Left lung (tissue), 4 donors: ENCODE measurements at regions not wholly inside any gene's neighbourhood (a gene's known extent, or its start where the extent isn't known, plus 50 kb on each side); places are given as distances from the start of the nearest gene placed in this dataset.

Experiments
- ATAC-seq: fragments of 200-7000 bp; cut with Tn5 transposase; one replicate; pipeline ENCODE4 v1.9.1; 2020; ENCODE audit warnings: moderate library complexity
- DNase-seq, 4 donors: peaks; one replicate each; pipeline ENCODE4 v3.0.0-alpha.2; 2013 to 2020
- H3K27ac ChIP-seq, 2 donors: fragments of 200-600 bp; sonication (generic) in 1 of 2; one replicate each; pipeline versions ENCODE4 v1.5.0 to v1.8.0; 2020 to 2021
- H3K27me3 ChIP-seq, 2 donors: fragments of 200-600 bp; sonication (generic) in 1 of 2; one replicate each; pipeline versions ENCODE4 v1.5.0 to v1.8.0; 2020 to 2021
- H3K36me3 ChIP-seq, 2 donors: fragments of 200-600 bp; sonication (generic) in 1 of 2; one replicate each; pipeline versions ENCODE4 v1.5.0 to v1.8.0; 2020 to 2021
- H3K4me1 ChIP-seq, 2 donors: fragments of 200-600 bp; one replicate each; pipeline ENCODE4 v1.8.0; 2021
- H3K4me3 ChIP-seq, 2 donors: fragments of 200-600 bp; sonication (generic) in 1 of 2; one replicate each; pipeline versions ENCODE4 v1.5.0 to v1.8.0; 2020 to 2021; ENCODE audit warnings: mild to moderate bottlenecking in 1 of 2
- H3K9me3 ChIP-seq, 2 donors: fragments of 200-600 bp; sonication (generic) in 1 of 2; one replicate each; pipeline versions ENCODE4 v1.5.0 to v1.8.0; 2020 to 2021
- intact Hi-C, 2 donors: fragments of 100-400 bp; cut with DNase I; formaldehyde crosslinking; loops; one replicate each; pipeline versions ENCODE4 v1.11.2 to v1.14.2; 2022
- TF ChIP-seq, protein P1 (sequence below), 2 donors: fragments of 200-600 bp; sonication (generic) in 1 of 2; IDR thresholded peaks; one replicate each; pipeline versions ENCODE4 v1.5.0 to v1.8.0; 2021; ENCODE audit warnings: antibody characterized with exemption in 2 of 2
- donor health status: DM: no; HTN: yes; CAD: no.
- donor health status: DM: no; HTN: no; CAD: no.

- Histone ChIP-seq H3K9me3 (peaks cover 0 to 2% of the 10 kb centered on the region in 2 donors), H3K27ac (no peak overlapping the region)
- no peak for DNase-seq
Measured at GRCh38 chr3:73774645-73775044, 149.9 kb upstream of the PDZRN3 start.

GRCh38 chr3:73773233-73773632 lies 148.5 kb upstream of the PDZRN3 start:
- peaks cover 0 to 4% of the 10 kb centered on the region in 2 donors for H3K9me3 ChIP-seq
- H3K4me3 ChIP-seq = no peak overlapping the region
- H3K27ac ChIP-seq = no peak overlapping the region
- ATAC-seq (no peak), DNase-seq (no peak)
- no peaks in the 10 kb centered on the region for H3K4me1 ChIP-seq
- no peaks in the 10 kb centered on the region for H3K36me3 ChIP-seq
- TF ChIP-seq, protein P1, sequence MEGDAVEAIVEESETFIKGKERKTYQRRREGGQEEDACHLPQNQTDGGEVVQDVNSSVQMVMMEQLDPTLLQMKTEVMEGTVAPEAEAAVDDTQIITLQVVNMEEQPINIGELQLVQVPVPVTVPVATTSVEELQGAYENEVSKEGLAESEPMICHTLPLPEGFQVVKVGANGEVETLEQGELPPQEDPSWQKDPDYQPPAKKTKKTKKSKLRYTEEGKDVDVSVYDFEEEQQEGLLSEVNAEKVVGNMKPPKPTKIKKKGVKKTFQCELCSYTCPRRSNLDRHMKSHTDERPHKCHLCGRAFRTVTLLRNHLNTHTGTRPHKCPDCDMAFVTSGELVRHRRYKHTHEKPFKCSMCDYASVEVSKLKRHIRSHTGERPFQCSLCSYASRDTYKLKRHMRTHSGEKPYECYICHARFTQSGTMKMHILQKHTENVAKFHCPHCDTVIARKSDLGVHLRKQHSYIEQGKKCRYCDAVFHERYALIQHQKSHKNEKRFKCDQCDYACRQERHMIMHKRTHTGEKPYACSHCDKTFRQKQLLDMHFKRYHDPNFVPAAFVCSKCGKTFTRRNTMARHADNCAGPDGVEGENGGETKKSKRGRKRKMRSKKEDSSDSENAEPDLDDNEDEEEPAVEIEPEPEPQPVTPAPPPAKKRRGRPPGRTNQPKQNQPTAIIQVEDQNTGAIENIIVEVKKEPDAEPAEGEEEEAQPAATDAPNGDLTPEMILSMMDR (IDR thresholded peaks at IDR 0.05) = no peak
- no peaks in the 10 kb centered on the region for H3K27me3 ChIP-seq
- intact Hi-C loops = no loop called here

More at GRCh38 chr3:73774645-73775044, 149.9 kb upstream of the PDZRN3 start:
- H3K4me1 ChIP-seq = no peaks in the 10 kb centered on the region
- H3K4me3 ChIP-seq = no peak overlapping the region
- TF ChIP-seq, protein P1 (IDR thresholded peaks at IDR 0.05) = no peak
- no peaks in the 10 kb centered on the region for H3K27me3 ChIP-seq
- intact Hi-C loops = no loop called here
- ATAC-seq = no peak
- H3K36me3 ChIP-seq = no peaks in the 10 kb centered on the region

GRCh38 chr3:73772076-73772886 lies 147.5 kb upstream of the PDZRN3 start:
- H3K27ac ChIP-seq = no peak overlapping the region
- TF ChIP-seq, protein P1 (IDR thresholded peaks at IDR 0.05) = no peak
- no peak overlapping the region for H3K4me3 ChIP-seq
- no peak for ATAC-seq
- H3K27me3 ChIP-seq = no peaks in the 10 kb centered on the region
- H3K36me3 ChIP-seq = no peaks in the 10 kb centered on the region
- intact Hi-C loops = no loop called here
- no peak for DNase-seq
- H3K4me1 ChIP-seq = no peaks in the 10 kb centered on the region
- H3K9me3 ChIP-seq = peaks cover 0 to 4% of the 10 kb centered on the region in 2 donors

DNA sequence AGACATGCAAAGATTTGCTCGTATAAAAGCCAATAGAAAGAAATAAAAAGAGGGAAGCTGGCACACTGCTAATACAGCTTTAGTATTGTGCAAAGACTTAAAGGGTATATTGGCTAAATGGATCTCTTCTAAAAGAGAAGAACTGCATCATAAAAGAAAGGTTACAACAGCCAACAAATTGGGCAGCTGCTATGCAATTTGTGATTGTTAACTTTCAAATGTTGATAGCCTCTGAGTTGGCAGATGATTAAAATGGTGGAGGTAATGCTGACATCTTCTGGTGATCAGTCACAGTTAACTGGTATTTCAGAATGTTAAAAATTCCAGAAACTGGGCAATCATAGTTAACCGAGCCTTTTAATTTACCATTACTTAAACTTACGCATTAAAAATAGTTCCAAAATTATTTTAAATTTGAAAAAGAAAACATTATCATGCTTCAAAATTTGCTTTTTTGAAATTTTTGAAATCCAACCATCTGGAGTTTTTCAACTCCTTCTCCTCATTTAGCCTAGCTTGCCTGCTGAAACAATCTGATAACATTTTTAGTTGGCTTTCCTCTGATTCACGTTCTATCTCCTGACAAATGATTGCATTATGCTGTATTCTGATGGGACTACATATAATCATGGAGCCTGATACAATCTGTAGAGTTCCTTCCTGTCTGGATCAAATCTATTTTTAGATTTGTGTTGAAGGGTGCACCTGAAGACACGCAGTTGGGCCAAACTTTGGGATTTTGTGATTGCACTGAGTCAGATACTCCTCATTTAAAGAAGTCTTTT lies 144.0 kb upstream of the PDZRN3 start:
- ATAC-seq = no peak
- TF ChIP-seq, protein P1 (IDR thresholded peaks at IDR 0.05) = no peak
- peaks cover 0 to 4% of the 10 kb centered on the region in 2 donors for H3K9me3 ChIP-seq
- H3K4me3 ChIP-seq = no peak overlapping the region
- no peaks in the 10 kb centered on the region for H3K27me3 ChIP-seq
- H3K27ac ChIP-seq = no peak overlapping the region
- intact Hi-C loops = no loop called here
- no peaks in the 10 kb centered on the region for H3K4me1 ChIP-seq
- H3K36me3 ChIP-seq = no peaks in the 10 kb centered on the region
- peak in 1 of 4 donors; percentile 29 for DNase-seq
